Mammary epithelial cell (primary cell): ENCODE measurements at regions not wholly inside any gene's neighbourhood (a gene's known extent, or its start where the extent isn't known, plus 50 kb on each side); places are given as distances from the start of the nearest gene placed in this dataset.

Experiments used
- CTCF ChIP-seq, 2 donors: IDR thresholded peaks in 1 of 2; conservative IDR thresholded peaks in 1 of 2; 2 replicates each; pipeline ENCODE4 v1.5.1; 2011 to 2012; ENCODE audit warnings: inconsistent platforms in 2 of 2, low read length in 2 of 2, mild to moderate bottlenecking in 2 of 2, control low read depth in 1 of 2, low read depth in 1 of 2; ENCODE audit not compliant: insufficient read depth in 1 of 2; ENCODE audit errors: extremely low read depth in 1 of 2
- EZH2 ChIP-seq: IDR thresholded peaks from 2 replicates; pipeline ENCODE4 v1.6.1; 2012; ENCODE audit warnings: low read length, inconsistent platforms, borderline replicate concordance

GRCh38 chr2:234861841-234862735 is 89.7 kb upstream of the SH3BP4 start:
- no peak for TF ChIP-seq CTCF (conservative IDR thresholded peaks at IDR 0.05 in 1 of 2, IDR thresholded peaks at IDR 0.05 in 1 of 2; ENCODE audit: extremely low read depth in 1 of 2, insufficient read depth in 1 of 2, low read depth in 1 of 2, low read length in 2 of 2)
- no peak for TF ChIP-seq EZH2
